ENCODE measurements at regions not wholly inside any gene's neighbourhood (a gene's known extent, or its start where the extent isn't known, plus 50 kb on each side); places are given as distances from the start of the nearest gene placed in this dataset.
"Not testable (repeated sequence)": the region's sequence is repeated elsewhere in the genome, so short reads cannot be mapped to it uniquely, and the experiment has no call there.

- TF ChIP-seq TAF1 (IDR thresholded peaks at IDR 0.05; ENCODE audit: borderline replicate concordance, low read depth, low read length); POLR2AphosphoS5 (IDR thresholded peaks at IDR 0.05; ENCODE audit: low read depth, low read length); POLR2A (IDR thresholded peaks at IDR 0.05; ENCODE audit: low read depth, low read length): not testable (repeated sequence)
Measured at GRCh38 chr4:62431513-62432231, 1231.5 kb downstream of the ADGRL3 start.
